VCaP (cell line): ENCODE measurements at regions not wholly inside any gene's neighbourhood (a gene's known extent, or its start where the extent isn't known, plus 50 kb on each side); places are given as distances from the start of the nearest gene placed in this dataset.
A peak's percentile ranks its signal among the peaks of the same experiment; 100 is the strongest.

Experiments
- H3K27ac ChIP-seq: fragments of 450-650 bp; 2 replicates; pipeline ENCODE4 v1.5.1; 2017
- TF ChIP-seq, protein P1 (sequence below): fragments of 450-650 bp; conservative IDR thresholded peaks from 2 replicates; pipeline ENCODE4 v1.5.1; 2017; ENCODE audit warnings: mild to moderate bottlenecking, moderate library complexity

DNA sequence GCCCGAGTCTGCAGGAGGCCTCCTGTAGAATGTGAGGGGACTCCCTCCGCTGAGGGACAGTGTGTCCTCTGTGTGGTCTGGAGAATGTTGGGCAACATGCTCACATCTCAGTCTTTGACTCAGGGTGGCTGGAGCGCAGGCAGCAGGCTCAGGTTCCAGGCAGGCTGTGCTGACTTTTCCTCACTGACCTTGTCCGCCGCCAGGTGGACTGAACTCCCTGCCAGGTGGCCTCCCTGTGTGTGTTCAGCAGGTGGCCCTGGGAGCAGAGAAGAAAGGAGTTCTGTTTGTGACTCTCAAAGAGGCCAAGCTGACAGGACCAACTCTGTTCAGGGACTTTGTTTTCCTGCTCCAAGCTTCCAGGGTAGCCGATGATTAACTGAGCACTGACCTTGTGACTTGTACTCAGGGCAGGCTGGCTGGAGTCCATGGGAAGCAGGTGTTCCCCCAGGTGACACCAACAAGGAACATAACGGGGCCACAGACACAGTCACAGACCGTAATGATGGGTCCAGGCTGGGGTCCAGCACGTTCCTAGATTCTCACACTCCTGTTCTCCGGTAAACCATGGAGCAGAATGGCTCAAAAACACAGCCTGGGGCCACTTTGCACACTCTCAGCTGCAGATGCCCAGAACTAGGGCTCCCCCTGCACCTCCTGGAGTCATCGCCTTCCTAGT, 439.8 kb downstream of the RNF144A start:
- no peak overlapping the region for H3K27ac ChIP-seq
- TF ChIP-seq, protein P1, sequence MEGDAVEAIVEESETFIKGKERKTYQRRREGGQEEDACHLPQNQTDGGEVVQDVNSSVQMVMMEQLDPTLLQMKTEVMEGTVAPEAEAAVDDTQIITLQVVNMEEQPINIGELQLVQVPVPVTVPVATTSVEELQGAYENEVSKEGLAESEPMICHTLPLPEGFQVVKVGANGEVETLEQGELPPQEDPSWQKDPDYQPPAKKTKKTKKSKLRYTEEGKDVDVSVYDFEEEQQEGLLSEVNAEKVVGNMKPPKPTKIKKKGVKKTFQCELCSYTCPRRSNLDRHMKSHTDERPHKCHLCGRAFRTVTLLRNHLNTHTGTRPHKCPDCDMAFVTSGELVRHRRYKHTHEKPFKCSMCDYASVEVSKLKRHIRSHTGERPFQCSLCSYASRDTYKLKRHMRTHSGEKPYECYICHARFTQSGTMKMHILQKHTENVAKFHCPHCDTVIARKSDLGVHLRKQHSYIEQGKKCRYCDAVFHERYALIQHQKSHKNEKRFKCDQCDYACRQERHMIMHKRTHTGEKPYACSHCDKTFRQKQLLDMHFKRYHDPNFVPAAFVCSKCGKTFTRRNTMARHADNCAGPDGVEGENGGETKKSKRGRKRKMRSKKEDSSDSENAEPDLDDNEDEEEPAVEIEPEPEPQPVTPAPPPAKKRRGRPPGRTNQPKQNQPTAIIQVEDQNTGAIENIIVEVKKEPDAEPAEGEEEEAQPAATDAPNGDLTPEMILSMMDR, result no peak

DNA sequence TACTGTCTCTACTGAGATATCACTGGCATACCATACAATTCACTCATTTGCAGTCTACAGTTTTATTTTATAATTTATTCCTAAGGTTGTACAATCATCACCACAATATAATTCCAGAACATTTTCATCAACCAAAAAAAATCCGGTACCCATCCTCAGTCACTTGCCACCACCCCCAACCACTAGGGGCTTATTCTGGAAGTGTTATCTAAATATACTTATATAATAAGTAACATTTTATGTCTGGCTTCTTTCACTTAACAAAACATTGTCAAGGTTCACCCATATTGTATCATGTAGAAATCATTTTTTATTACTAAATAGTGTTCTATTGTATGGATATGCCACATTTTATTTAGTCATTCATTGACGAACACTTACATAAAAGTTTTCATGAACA, 440.8 kb downstream of the RNF144A start:
- TF ChIP-seq, protein P1, result no peak
- H3K27ac ChIP-seq, result no peak overlapping the region

- no peak overlapping the region for H3K27ac ChIP-seq
- TF ChIP-seq, protein P1, result no peak
Measured at GRCh38 chr2:7358865-7359447, 441.7 kb downstream of the RNF144A start.

GRCh38 chr2:7363906-7364305, 446.7 kb downstream of the RNF144A start:
- TF ChIP-seq, protein P1, result peak; percentile 74
- H3K27ac ChIP-seq, result no peak overlapping the region

DNA sequence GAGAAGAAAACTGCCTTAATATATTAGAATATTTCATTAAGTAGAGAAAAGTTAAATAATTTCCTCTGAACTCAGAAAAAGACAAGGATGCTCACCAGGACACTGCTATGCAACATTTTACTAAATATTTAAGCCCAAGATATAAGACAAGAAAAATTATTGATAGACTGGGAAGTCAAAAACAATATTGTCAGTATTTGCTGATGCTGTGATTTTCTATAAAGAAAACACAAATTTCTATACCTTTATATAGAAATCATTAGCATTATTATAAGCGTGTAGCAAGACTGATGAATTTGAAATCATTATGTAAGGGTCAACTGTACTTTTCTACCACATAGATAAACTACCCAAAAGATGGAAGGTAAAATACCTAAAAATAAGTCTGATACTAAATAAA, 451.0 kb downstream of the RNF144A start:
- H3K27ac ChIP-seq, result no peak overlapping the region
- TF ChIP-seq, protein P1, result no peak

DNA sequence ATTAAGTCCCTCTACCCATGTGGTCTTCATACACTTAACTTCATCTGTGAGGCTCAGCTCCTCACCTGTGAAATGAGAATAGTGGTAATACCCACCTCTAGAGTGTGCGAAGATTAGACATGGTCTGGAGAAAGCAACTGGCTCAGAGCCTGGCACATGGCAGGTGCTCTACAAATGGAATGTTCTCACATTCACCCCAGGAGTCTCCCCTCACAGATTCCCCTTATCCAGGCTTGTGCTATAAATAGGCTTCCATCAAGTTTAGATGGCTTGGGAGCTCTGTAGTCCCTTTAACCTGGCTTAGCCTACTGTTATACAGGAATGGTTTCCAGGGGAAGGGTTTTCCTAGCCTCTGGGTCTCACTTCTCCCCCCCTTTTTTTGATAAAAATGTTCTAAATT, 455.9 kb downstream of the RNF144A start:
- no peak overlapping the region for H3K27ac ChIP-seq
- TF ChIP-seq, protein P1, result no peak

- H3K27ac ChIP-seq, result no peak overlapping the region
- TF ChIP-seq, protein P1, result no peak
Measured at GRCh38 chr2:7375901-7376300, 458.7 kb downstream of the RNF144A start.
